ENCODE measurements at regions not wholly inside any gene's neighbourhood (a gene's known extent, or its start where the extent isn't known, plus 50 kb on each side); places are given as distances from the start of the nearest gene placed in this dataset.
"Not testable (repeated sequence)": the region's sequence is repeated elsewhere in the genome, so short reads cannot be mapped to it uniquely, and the experiment has no call there.

DNA sequence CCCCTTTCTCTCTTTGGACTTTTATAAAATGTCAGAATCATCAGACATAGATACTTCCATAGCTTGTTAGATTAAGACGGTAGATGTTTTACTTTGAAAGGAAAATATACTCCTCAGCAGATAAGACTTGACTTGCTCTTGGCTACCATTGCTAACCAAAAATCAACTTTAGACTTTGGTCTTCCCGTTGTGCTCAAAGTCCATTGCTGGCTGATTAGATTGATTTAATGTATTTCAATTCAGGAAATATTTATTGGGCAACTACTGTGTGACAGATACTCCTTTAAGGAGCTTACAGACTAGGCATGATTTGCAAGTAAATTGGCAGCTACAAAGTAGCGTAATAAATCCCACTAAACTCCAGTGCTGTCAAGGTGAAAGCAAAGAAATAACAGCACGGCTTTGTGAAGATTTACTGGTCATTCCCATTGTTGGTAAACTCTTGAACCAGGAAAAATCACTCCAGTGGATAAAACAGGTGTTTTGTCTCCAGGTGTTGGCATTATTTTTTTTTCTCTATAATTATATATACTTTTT, 95.7 kb upstream of the ARMC3 start:
- Mint-ChIP-seq H3K4me3 (ENCODE audit: unreplicated experiment) (no peak overlapping the region), H3K27ac (ENCODE audit: unreplicated experiment) (no peak overlapping the region), H3K4me1 (ENCODE audit: low read depth, unreplicated experiment) (no peaks in the 10 kb centered on the region), H3K36me3 (ENCODE audit: insufficient read depth, unreplicated experiment) (no peaks in the 10 kb centered on the region), H3K27me3 (ENCODE audit: insufficient read depth, unreplicated experiment) (no peaks in the 10 kb centered on the region), H3K9me3 (ENCODE audit: unreplicated experiment) (no peaks in the 10 kb centered on the region)
- no peak for DNase-seq
- no peak overlapping the region for H3K4me3 ChIP-seq (ENCODE audit: low read depth, low read length)
- H3K4me1 ChIP-seq, result peaks cover 12% of the 10 kb centered on the region; the same call in 1 of the 2 replicates
- H3K36me3 ChIP-seq (ENCODE audit: control insufficient read depth, insufficient read depth, low read length), result no peaks in the 10 kb centered on the region
- H3K9me3 ChIP-seq, result no peaks in the 10 kb centered on the region
- CTCF ChIA-PET, result no interaction called here
- intact Hi-C loops (cut with micrococcal nuclease; ENCODE audit: unreplicated experiment), result no loop called here
- TF ChIP-seq, protein P1, sequence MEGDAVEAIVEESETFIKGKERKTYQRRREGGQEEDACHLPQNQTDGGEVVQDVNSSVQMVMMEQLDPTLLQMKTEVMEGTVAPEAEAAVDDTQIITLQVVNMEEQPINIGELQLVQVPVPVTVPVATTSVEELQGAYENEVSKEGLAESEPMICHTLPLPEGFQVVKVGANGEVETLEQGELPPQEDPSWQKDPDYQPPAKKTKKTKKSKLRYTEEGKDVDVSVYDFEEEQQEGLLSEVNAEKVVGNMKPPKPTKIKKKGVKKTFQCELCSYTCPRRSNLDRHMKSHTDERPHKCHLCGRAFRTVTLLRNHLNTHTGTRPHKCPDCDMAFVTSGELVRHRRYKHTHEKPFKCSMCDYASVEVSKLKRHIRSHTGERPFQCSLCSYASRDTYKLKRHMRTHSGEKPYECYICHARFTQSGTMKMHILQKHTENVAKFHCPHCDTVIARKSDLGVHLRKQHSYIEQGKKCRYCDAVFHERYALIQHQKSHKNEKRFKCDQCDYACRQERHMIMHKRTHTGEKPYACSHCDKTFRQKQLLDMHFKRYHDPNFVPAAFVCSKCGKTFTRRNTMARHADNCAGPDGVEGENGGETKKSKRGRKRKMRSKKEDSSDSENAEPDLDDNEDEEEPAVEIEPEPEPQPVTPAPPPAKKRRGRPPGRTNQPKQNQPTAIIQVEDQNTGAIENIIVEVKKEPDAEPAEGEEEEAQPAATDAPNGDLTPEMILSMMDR (IDR thresholded peaks at IDR 0.05; ENCODE audit: insufficient read depth in 1 of 2, low read depth in 1 of 2, low read length in 1 of 2, severe bottlenecking in 1 of 2, unreplicated experiment in 1 of 2), result no peak
- H3K27me3 ChIP-seq (replicated peaks; ENCODE audit: control insufficient read depth, insufficient read depth, low read length), result no peaks in the 10 kb centered on the region
- no TSS peak for BruUV-seq (replicated peaks)
- POLR2A ChIA-PET, result no interaction called here

- peaks cover 12% of the 10 kb centered on the region; the same call in 1 of the 2 replicates for H3K4me1 ChIP-seq
- TF ChIP-seq, protein P1 (IDR thresholded peaks at IDR 0.05; ENCODE audit: insufficient read depth in 1 of 2, low read depth in 1 of 2, low read length in 1 of 2, severe bottlenecking in 1 of 2, unreplicated experiment in 1 of 2), result no peak
- H3K36me3 ChIP-seq (ENCODE audit: control insufficient read depth, insufficient read depth, low read length), result no peaks in the 10 kb centered on the region
- Mint-ChIP-seq H3K9me3 (ENCODE audit: unreplicated experiment) (peaks cover 2% of the 10 kb centered on the region), H3K36me3 (ENCODE audit: insufficient read depth, unreplicated experiment) (no peaks in the 10 kb centered on the region), H3K27ac (ENCODE audit: unreplicated experiment) (no peak overlapping the region), H3K4me3 (ENCODE audit: unreplicated experiment) (no peak overlapping the region), H3K4me1 (ENCODE audit: low read depth, unreplicated experiment) (no peaks in the 10 kb centered on the region), H3K27me3 (ENCODE audit: insufficient read depth, unreplicated experiment) (no peaks in the 10 kb centered on the region)
- H3K27me3 ChIP-seq (replicated peaks; ENCODE audit: control insufficient read depth, insufficient read depth, low read length), result no peaks in the 10 kb centered on the region
- no peaks in the 10 kb centered on the region for H3K9me3 ChIP-seq
- BruUV-seq (replicated peaks), result no TSS peak
- H3K4me3 ChIP-seq (ENCODE audit: low read depth, low read length), result no peak overlapping the region
- POLR2A ChIA-PET, result no interaction called here
- intact Hi-C loops (cut with micrococcal nuclease; ENCODE audit: unreplicated experiment), result no loop called here
- CTCF ChIA-PET, result no interaction called here
- no peak for DNase-seq
These were observed 96.3 kb upstream of the ARMC3 start for GRCh38 chr10:22831586-22831985.

- POLR2A ChIA-PET; intact Hi-C loops (cut with micrococcal nuclease; ENCODE audit: unreplicated experiment); H3K4me1 Mint-ChIP-seq (ENCODE audit: low read depth, unreplicated experiment); H3K36me3 ChIP-seq (ENCODE audit: control insufficient read depth, insufficient read depth, low read length); H3K4me3 Mint-ChIP-seq (ENCODE audit: unreplicated experiment); H3K36me3 Mint-ChIP-seq (ENCODE audit: insufficient read depth, unreplicated experiment); BruUV-seq (replicated peaks); CTCF ChIA-PET; H3K27me3 Mint-ChIP-seq (ENCODE audit: insufficient read depth, unreplicated experiment); H3K9me3 ChIP-seq; H3K27ac Mint-ChIP-seq (ENCODE audit: unreplicated experiment); H3K4me3 ChIP-seq (ENCODE audit: low read depth, low read length); DNase-seq; H3K27me3 ChIP-seq (replicated peaks; ENCODE audit: control insufficient read depth, insufficient read depth, low read length): not testable (repeated sequence)
- peaks cover 19% of the 10 kb centered on the region for H3K9me3 Mint-ChIP-seq (ENCODE audit: unreplicated experiment)
- peaks cover 17% of the 10 kb centered on the region for H3K4me1 ChIP-seq
These were observed 99.1 kb upstream of the ARMC3 start for GRCh38 chr10:22828712-22829111.

DNA sequence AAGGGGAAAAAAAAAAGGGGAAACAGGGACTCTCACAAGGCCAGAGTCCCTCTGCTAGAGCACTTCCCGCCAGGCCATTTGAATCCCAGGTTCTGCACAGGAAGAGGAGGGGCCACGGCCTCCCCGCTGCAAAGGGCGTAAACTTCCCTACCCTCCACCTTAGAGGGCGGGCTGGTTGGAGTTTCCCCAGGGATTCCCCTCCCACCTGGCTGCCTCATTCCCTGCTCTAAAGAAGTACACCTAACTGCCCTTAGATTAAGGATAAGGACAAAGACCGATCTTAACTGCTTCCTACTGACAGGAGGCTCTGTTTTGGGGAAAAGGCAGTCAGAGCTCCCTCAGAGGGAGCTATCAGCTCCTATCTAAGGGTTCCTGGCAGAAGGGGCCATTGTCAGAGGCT, 102.0 kb upstream of the ARMC3 start:
- 0 out of 2 replicates have a peak, but pooled peaks cover 4% of the 10 kb centered on the region for H3K9me3 ChIP-seq
- BruUV-seq (replicated peaks), result no TSS peak
- Mint-ChIP-seq H3K36me3 (ENCODE audit: insufficient read depth, unreplicated experiment) (no peaks in the 10 kb centered on the region), H3K27me3 (ENCODE audit: insufficient read depth, unreplicated experiment) (no peaks in the 10 kb centered on the region), H3K9me3 (ENCODE audit: unreplicated experiment) (peaks cover 19% of the 10 kb centered on the region), H3K27ac (ENCODE audit: unreplicated experiment) (no peak overlapping the region), H3K4me3 (ENCODE audit: unreplicated experiment) (no peak overlapping the region), H3K4me1 (ENCODE audit: low read depth, unreplicated experiment) (peaks cover 13% of the 10 kb centered on the region)
- H3K27me3 ChIP-seq (replicated peaks; ENCODE audit: control insufficient read depth, insufficient read depth, low read length), result no peaks in the 10 kb centered on the region
- peaks cover 31% of the 10 kb centered on the region for H3K4me1 ChIP-seq
- POLR2A ChIA-PET, result no interaction called here
- intact Hi-C loops (cut with micrococcal nuclease; ENCODE audit: unreplicated experiment), result no loop called here
- no peak overlapping the region for H3K4me3 ChIP-seq (ENCODE audit: low read depth, low read length)
- H3K36me3 ChIP-seq (ENCODE audit: control insufficient read depth, insufficient read depth, low read length), result no peaks in the 10 kb centered on the region
- CTCF ChIA-PET, result interaction anchor here (0.7 kb wide), 1 partner anchor 296 kb away, joined by 3 read pairs; no protein-coding TSS in a partner anchor
- no peak for DNase-seq
- TF ChIP-seq, protein P1 (IDR thresholded peaks at IDR 0.05; ENCODE audit: insufficient read depth in 1 of 2, low read depth in 1 of 2, low read length in 1 of 2, severe bottlenecking in 1 of 2, unreplicated experiment in 1 of 2), result no peak

All from Caco-2 (cell line).